GM19240 (cell line): ENCODE measurements at regions not wholly inside any gene's neighbourhood (a gene's known extent, or its start where the extent isn't known, plus 50 kb on each side); places are given as distances from the start of the nearest gene placed in this dataset.
"Not testable (repeated sequence)": the region's sequence is repeated elsewhere in the genome, so short reads cannot be mapped to it uniquely, and the experiment has no call there.

Source experiments
- DNase-seq: peaks from one replicate; pipeline ENCODE4 v3.0.0; 2011; ENCODE audit warnings: low spot score; ENCODE audit not compliant: insufficient read length

DNA sequence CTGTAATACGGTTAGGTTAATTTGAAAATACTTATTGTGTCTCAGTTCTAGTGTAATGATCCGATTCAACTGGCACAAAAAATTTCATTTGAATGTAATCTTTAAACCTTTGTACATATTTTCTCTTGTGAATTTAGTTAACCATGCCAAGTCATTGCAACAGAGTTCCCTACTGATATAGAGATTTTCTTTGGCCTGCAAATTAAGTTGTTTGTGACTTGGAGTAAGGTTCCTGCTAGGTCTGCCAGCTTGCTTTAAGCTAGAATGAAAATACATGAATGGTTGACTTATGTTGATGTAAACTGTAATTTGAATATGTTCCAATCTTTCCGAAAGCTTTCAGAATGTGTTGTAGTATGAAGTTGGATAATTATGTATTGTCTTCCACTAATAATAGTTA is 1004.1 kb upstream of the EDIL3 start:
- DNase-seq: no peak

DNA sequence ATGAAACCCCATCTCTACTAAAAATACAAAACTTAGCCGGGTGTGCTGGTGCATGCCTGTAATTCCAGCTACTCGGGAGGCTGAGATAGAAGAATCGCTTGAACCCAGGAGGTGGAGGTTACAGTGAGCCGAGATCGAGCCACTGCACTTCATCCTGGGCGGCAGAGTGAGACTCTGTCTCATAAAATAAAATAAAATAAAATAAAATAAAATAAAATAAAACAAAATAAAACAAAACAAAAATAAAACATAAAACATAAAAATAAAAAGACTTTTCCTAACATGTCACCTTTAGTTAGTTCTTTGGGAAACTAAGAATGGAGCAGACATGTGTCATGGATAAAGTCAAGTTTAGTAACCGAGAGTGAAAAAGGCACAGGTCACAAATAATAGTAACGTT is 1007.6 kb upstream of the EDIL3 start:
- DNase-seq: not testable (repeated sequence)

DNA sequence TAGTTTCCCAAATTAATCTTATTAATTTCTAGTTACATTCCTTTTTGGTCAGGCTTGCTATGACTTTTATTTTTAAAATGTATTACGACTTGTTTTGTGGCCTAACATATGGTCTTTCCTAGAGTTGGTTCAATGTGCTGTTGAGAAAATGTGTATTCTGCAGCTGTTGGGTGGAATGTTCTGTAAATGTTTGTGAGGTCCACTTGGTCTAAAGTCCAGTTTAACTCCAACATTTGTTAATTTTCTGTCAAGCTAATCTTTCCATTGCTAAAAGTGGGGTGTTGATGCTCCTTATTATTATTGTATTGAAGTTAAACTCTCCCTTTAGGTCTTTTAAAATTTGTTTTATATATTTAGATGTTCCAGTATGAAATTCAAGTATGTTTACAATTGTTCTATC is 1010.8 kb upstream of the EDIL3 start:
- no peak for DNase-seq

DNA sequence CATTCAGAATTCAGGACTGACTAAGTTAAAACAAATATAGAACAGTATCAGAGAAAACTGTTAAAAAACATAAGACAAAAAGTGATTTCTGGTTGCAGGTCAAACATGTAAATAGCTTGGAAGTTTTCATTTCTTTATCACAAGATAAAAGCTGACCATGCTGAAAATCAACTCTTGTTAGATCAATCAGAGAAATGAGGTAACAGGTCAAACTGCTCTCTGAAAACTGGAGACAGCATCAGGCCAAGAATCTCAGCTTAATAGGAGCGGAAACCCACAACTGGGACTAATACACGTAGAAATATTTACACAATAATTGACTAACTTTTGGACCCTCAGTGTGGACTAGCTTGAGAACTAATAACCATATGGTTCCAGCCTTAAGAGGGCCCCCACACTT is 1012.8 kb upstream of the EDIL3 start:
- DNase-seq: no peak

DNA sequence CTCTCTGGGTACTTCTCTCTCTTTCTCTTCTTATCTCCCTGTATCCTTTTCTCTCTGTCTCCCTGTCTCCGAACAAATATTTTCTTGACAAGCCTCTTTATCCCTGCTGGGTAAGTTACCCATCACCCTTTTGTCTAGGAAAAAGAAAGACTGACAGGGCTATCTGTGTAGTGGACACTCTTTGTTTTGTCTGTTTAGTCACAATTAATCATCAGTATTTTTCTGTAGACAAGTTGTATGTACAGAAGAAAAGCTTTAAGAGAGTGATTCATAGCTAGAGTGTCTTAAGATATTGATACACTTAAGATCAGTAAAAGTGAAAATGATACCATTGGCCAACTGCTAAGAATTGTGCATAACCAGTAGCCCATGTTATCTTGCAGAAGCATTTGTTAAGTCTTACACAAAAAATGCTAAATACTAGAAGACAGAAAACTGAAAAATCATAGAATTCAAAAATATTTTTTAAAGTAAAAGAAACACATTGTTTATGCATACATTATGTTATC is 1043.8 kb upstream of the EDIL3 start:
- no peak for DNase-seq

DNA sequence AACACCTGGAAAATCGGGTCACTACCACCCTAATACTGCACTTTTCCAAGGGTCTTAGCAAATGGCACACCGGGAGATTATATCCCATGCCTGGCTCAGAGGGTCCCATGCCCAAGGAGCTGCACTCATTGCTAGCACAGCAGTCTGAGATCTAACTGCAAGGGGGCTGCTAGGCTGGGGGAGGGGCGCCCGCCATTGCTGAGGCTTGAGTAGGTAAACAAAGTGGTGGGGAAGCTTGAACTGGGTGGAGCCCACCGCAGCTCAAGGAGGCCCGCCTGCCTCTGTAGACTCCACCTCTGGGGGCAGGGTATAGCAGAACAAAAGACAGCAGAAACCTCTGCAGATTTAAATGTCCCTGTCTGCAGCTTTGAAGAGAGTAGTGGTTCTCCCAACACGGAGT is 1047.0 kb upstream of the EDIL3 start:
- DNase-seq: not testable (repeated sequence)

DNA sequence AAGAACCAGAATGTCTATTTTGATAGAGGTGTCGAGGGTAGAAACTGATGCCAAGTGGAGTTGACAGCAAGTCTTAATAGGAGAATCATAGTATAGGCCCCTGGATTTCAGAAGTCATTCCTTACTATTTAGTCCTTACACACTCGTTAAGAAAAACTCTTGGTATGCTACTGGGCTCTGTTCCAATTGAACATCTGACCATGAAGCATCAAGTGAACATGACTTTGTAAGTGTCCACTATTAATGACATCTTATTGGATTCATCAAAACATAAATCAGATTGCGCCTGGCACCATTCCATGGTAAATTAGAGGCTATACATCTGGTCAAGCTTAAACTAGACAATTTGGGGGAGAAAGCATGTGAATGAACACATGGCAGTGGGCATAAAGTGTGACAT is 1056.5 kb upstream of the EDIL3 start:
- DNase-seq: no peak

DNA sequence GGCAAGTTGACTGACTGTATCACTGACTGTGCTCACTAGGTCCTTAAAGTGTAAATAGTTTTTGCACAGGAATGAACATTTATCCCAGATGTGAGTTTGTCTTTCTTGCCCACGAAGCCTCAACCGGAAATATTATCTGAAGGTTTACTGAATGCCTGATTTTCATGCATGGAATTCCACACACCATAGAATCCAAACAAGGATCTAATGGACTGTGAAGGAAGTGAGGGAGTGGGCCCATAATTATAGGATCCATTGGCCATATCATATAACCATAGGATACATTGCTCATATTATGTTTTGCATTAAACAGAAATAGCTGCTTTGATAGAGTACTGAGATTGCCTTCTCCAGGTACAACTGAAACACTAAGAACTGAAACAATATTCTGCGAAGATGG is 1057.2 kb upstream of the EDIL3 start:
- DNase-seq: no peak

DNA sequence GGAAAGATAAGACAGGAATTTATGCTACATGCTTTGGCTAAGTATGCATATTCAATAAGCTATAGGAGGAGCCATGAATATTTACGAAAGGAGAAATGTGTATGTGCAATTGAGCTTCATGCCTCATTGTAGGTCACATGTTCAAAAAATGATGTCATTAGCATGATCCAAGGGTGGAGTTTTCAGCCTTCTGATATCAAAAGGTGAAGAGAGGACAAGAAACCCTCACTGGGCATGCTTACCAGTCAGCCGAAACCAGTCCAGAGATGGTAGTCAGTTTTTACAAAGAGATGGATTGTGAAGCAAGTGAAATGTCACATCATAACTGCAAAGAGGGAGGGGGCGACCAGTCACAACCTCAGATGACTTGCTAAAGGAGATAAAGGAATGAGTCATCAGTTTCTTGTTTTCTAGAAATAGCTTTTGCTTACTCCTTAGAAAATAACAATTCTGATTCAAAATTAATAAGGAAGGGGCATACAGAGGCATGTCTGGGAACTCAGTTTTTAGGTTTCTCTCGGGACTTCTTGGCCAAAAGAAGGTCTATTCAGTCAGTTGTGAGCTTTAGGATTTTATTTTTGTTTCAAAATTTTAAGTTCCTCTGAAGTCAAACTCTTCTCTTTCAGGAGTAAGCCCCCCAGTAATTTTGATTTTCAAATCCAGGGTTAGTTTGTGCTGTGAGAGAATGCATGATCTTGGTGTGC is 1067.8 kb upstream of the EDIL3 start:
- DNase-seq: no peak

DNA sequence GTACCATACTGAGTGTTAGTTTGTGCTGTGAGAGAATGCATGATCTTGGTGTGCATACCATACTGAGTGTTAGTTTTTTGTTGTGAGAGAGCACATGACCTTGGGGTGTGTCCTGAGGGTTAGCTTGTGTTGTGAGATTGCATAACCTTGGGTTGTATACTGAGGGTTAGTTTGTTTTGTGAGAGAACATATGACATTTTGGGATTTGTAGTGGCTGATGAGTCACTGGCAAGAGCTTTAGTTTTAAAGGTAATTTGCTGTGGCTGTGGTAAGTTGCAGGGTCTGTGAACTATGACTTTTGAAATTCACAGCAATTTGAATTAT is 1068.3 kb upstream of the EDIL3 start:
- DNase-seq: no peak

DNA sequence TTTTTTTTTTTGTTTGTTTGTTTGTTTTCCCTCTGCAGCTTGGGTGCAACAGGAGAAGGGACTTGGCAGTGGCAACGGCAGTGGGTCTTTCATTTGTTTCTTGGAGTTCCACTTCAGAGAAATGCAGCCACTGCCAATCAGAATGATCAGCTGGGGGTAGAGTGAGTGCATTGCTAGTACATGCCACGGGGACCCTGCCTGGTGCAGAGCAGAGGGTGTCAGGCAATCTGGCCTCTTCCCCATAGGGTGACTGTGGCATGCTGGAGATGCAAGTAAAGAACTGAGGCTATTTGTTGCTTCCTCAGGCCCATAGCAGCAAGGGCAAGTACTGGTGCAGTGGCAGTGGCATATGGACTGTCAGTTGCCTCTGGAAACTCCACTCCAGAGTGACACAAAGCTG is 1073.6 kb upstream of the EDIL3 start:
- no peak for DNase-seq

DNA sequence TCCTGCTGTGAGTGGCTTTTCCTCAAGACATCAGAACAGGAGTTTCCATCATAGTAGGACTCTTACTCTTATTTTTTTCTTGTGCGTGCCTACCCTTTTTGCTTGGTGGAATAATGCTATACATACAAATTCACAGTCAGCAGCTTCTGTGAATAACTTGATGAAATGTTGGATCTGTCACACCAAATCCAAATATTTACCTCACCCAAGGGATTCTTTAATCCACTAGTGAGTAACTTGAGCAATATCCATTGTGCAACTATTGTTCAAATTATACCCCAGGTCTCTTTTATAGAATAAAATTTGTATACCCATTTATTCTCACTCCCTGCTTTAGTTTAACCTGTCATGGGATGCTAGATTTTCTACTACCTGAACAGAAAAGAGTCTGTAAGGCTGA is 1078.3 kb upstream of the EDIL3 start:
- DNase-seq: no peak

DNA sequence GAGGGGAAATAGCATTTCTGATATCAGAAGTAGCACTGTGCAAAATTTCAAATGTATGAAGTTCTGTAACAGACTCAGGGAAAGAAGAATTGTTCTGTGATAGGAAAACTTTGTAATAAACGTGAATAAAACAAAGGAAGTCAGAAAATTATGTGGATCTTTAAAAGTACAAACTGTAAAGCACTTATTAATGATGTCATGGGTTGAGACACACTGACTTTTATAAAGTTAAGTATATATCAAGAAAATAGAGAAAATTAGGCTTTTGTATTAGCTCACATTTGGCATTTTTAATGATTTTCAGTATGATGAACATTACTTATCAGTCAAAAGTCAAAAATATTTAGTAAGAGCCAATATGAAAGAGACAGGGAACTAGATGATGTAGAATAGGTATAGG is 1081.7 kb upstream of the EDIL3 start:
- DNase-seq: no peak

DNA sequence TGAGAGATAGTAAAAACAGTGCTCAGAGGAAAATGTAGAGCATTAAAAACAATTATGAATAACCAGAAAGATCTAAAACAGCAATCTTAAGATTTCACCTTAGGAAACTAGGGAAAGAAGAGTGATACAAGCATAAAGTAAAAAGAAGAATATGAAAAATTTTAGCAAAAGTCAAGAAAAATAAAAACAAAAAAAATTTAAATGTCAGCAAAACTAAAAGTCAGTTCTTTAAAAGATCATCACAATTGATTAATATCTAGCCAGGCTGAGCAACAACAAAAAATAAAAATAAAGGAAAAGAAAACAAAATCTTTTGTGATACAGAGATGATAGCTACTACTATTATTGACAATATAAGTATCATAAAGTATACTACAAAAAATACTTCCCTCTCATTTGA is 1088.1 kb upstream of the EDIL3 start:
- DNase-seq: no peak

DNA sequence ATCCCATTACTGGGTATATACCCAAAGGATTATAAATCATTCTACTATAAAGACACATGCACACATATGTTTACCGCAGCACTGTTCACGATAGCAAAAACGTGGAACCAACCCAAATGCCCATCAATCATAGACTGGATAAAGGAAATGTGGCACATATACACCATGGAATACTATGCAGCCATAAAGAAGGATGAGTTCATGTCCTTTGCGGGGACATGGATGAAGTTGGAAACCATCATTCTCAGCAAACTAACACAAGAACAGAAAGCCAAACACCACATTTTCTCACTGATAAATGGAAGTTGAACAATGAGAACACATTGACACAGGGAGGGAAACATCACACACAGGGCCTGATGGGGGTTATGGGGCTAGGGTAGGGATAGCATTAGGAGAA is 1090.5 kb upstream of the EDIL3 start:
- DNase-seq: not testable (repeated sequence)

DNA sequence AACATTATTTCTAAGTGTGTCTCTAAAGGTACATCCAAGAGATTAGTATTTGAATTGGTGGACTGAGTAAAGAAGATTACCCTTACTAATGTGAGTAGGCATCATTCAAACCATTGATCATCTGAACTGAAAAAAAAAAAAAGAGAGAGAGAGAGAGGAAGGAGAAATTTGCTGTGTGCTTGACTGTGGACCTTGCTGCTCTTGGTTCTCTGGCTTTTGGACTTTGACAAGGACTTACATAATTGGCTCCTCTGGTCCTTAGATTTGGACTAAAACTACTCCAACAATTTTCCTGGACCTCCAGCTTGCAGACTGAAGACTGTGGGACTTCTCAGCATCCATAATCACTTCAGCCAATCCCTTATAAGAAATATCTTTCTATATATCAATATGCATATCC is 1091.9 kb upstream of the EDIL3 start:
- no peak for DNase-seq

DNA sequence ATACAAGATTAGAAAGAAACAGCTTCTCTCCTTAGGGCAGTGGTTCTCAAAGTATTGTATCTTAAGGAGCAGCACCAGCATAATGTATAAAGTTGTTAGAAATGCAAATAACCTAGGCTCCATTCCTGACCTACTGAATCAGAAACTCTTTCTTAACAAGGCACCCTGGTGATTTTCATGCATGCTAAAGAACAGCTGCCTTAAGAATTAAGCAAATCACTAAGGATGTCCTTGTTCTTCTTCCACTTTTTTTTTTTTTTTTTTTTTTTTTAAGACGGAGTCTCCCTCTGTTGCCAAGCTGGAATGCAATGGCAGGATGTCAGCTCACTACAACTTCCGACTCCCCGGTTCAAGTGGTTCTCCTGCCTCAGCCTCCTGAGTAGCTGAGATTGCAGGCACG is 1095.2 kb upstream of the EDIL3 start:
- no peak for DNase-seq

DNA sequence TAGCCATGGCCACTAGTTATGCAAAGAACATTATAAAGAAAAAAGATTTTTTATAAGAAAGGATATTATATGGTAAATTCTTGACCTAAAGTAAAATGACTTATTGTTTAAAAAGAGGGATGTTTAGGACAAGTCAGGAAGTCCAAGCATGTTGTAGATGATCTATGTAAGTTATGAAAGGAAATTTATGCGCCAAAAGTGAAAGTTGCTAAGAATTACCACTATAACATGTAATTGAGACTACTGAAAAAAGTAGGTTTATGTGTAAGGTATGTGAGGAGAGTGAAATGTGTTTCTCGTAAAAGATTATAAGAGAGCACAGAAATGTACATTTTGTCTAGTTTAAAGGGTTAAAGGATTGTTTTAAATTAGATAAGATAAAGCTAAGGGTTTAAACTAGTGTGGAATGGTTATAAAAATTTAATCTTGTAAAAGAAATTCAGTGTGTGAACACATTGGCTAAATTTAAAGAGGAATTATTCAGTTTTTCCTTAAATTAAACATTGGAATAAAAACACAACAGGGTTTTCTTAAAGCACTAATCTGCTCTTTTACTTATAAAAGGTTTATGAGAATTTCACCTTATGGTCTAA is 1100.4 kb upstream of the EDIL3 start:
- no peak for DNase-seq

DNA sequence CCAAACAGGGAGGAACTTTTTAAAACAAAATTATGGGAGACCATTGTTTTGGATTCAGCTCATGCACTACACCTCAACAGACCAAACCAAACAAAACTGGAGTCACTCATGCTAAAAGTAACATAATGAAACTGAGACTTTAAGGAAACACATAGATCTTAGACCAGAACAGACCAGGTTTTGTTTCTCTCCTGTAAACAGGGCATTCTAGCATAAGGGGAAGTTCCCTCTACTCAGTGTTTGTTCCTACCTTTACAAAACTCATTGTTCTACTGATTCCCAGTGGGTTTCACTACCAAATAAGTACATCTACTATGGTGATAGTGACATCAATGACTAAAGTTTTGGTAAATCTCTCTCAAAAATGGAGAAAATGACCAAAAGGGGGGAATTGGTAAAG is 1103.6 kb upstream of the EDIL3 start:
- no peak for DNase-seq

DNA sequence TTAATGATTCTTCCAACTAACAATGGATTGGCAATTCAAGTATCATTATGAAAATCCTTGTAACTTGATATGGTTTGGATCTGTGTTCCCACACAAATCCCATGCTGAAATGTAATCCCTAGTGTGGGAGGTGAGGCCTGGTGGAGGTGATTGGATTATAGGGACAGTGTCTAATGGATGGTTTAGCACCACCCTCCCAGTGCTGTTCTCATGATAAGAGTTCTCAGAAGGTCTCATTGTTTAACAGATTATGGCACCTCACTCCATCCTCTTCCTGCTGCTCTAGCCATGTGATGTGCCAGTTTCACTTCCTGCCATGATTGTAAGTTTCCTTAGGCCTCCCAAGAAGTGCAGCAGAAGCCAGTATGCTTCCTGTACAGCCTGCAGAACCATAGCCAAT is 1116.2 kb upstream of the EDIL3 start:
- no peak for DNase-seq

DNA sequence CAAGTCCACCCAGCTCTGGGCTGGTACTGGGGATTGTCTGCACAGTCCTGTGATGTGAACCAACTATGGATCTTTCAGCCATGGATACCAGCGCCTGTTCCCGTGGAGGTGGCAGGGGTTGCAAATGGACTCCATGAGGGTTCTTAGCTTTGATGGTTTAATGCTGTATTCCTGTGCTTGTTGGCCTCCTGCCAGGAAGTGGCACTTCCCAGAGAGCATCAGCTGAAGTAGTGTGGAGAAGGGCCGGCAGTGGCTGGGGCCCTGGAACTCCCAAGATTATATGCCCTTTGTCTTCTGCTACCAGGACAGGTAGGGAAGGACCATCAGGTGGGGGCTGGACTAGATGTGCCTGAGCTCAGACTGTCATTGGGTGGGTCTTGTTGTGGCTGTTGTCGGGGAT is 1104.8 kb upstream of the COX7C start:
- DNase-seq: no peak

DNA sequence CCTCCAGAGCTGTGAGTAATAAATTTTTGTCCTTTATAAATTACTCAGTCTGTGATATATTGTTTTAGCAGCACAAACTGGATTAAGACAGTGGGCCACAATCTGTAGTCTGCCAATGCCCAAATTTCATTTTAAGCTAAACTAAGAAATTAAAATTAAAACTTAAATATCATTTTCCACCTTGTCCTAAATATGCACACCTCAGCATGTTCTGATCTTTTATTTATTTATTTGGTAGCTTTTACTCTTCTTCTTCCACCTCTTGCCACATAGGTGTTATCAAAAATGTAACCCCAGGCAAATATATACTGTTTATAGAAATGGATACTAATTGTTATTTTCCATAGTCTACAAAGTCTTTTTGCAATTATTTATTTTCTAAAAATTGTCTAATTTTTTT is 1102.2 kb upstream of the COX7C start:
- no peak for DNase-seq

DNA sequence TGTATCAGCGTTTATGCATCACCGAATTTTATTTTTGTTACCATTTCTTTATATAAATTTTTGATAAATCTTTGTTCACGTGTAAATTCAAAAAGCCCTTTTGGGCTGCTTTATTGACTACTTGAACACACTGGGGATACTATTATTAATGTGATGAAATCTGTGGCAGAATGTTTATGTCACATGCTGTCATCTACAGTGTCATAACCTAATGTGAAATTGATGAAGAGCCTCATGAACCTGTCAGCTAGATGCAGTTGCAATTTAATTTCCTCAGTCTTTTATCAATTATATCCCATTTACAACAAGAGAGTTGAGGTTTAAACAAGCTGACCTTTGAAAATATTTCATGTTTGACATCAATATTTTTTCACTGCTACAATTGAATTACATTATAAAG is 1100.4 kb upstream of the COX7C start:
- DNase-seq: no peak
